Activated CD8-positive, alpha-beta T cell treated with anti-CD3 and anti-CD28 coated beads for 36 hours (primary cell): ENCODE measurements at regions not wholly inside any gene's neighbourhood (a gene's known extent, or its start where the extent isn't known, plus 50 kb on each side); places are given as distances from the start of the nearest gene placed in this dataset.

Experiments used
- ATAC-seq: fragments of 200-7000 bp; cut with Tn5 transposase; one replicate; pipeline ENCODE4 v1.10.0; 2021; ENCODE audit warnings: mild to moderate bottlenecking, moderate library complexity
- CTCF ChIA-PET: fragments of 350-600 bp; sonication (Branson Sonifier 250); formaldehyde crosslinking; loops from one replicate; lab custom pipeline; 2021; ENCODE audit warnings: antibody characterized with exemption; lab: Charles Lee
- POLR2A ChIA-PET: fragments of 350-600 bp; sonication (Branson Sonifier 250); formaldehyde crosslinking; loops from one replicate; lab custom pipeline; 2021; ENCODE audit warnings: antibody characterized with exemption; lab: Charles Lee
- DNase-seq: peaks from one replicate; pipeline ENCODE4 v3.0.0-alpha.2; 2020
- H3K27ac Mint-ChIP-seq: one replicate; pipeline ENCODE4 v1.8.0; 2021; ENCODE audit warnings: mild to moderate bottlenecking, mixed read lengths
- H3K27me3 Mint-ChIP-seq: one replicate; pipeline ENCODE4 v1.8.0; 2021; ENCODE audit warnings: mixed read lengths
- H3K36me3 Mint-ChIP-seq: one replicate; pipeline ENCODE4 v1.8.0; 2021; ENCODE audit warnings: low read depth, mixed read lengths
- H3K4me1 Mint-ChIP-seq: one replicate; pipeline ENCODE4 v1.8.0; 2021; ENCODE audit warnings: low read depth, mixed read lengths
- H3K4me3 Mint-ChIP-seq: one replicate; pipeline ENCODE4 v1.8.0; 2021; ENCODE audit warnings: mild to moderate bottlenecking, moderate library complexity, mixed read lengths
- H3K9me3 Mint-ChIP-seq: one replicate; pipeline ENCODE4 v1.8.0; 2021; ENCODE audit warnings: mixed read lengths
- intact Hi-C: fragments of 100-400 bp; cut with micrococcal nuclease; formaldehyde crosslinking; loops from one replicate; pipeline ENCODE4 v1.10.0; 2022
- TF ChIP-seq, protein P1 (sequence below): fragments of 200-600 bp; IDR thresholded peaks from one replicate; pipeline ENCODE4 v1.8.0; 2022; ENCODE audit warnings: antibody characterized with exemption, mild to moderate bottlenecking

DNA sequence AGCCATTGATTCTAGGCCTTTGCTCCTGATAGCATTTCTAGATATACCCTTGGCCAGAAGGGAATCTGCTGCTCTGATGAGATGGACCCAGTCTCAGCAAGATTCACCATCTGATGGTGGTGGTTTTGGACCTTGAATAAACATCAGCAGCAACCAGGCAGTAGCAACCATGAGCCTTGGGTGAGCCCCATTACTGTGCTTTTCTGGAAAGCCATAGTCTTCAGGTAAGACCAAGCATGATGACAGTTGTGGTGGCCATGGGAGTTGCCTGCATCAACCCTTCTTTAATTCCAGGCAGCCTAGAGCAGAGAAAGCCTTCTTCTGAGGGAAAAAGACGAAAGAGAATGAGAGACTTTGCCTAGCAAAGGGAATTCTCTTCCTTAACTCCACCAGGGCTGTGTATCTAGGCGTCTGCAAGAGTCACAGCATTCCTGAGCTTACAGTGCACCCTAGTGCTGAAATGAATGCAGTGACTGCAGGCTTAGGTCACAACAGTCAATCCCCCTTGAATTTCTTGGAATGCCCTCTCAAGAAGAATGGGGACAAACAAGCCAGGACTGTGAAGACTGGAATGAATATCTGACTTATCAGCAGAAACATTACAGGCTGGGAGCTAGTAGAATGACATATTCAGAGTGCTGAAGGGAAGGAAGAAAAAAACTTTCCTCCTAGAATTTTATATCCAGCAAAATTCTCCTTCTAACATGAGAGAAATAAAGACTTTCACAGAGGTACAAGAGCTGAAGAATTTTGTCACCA, 942.4 kb upstream of the PCDH20 start:
- Mint-ChIP-seq H3K27ac (no peak overlapping the region), H3K4me1 (no peaks in the 10 kb centered on the region), H3K36me3 (no peaks in the 10 kb centered on the region), H3K9me3 (peaks cover 2% of the 10 kb centered on the region), H3K4me3 (no peak overlapping the region), H3K27me3 (no peaks in the 10 kb centered on the region)
- ChIA-PET CTCF (no interaction called here), POLR2A (no interaction called here)
- TF ChIP-seq, protein P1, sequence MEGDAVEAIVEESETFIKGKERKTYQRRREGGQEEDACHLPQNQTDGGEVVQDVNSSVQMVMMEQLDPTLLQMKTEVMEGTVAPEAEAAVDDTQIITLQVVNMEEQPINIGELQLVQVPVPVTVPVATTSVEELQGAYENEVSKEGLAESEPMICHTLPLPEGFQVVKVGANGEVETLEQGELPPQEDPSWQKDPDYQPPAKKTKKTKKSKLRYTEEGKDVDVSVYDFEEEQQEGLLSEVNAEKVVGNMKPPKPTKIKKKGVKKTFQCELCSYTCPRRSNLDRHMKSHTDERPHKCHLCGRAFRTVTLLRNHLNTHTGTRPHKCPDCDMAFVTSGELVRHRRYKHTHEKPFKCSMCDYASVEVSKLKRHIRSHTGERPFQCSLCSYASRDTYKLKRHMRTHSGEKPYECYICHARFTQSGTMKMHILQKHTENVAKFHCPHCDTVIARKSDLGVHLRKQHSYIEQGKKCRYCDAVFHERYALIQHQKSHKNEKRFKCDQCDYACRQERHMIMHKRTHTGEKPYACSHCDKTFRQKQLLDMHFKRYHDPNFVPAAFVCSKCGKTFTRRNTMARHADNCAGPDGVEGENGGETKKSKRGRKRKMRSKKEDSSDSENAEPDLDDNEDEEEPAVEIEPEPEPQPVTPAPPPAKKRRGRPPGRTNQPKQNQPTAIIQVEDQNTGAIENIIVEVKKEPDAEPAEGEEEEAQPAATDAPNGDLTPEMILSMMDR, result no peak
- ATAC-seq, result no peak
- intact Hi-C loops, result no loop called here
- no peak for DNase-seq

- POLR2A ChIA-PET, result no interaction called here
- intact Hi-C loops, result no loop called here
These were observed 941.3 kb upstream of the PCDH20 start for GRCh38 chr13:62356977-62357376.

GRCh38 chr13:62337109-62337880, 921.6 kb upstream of the PCDH20 start:
- no peak for DNase-seq
- intact Hi-C loops, result no loop called here
- CTCF ChIA-PET, result no interaction called here

More at GRCh38 chr13:62356977-62357376, 941.3 kb upstream of the PCDH20 start:
- Mint-ChIP-seq H3K9me3 (peaks cover 2% of the 10 kb centered on the region), H3K27me3 (no peaks in the 10 kb centered on the region), H3K4me3 (no peak overlapping the region), H3K36me3 (no peaks in the 10 kb centered on the region), H3K27ac (no peak overlapping the region), H3K4me1 (no peaks in the 10 kb centered on the region)
- CTCF ChIA-PET, result no interaction called here
- ATAC-seq (no peak), DNase-seq (no peak)
- TF ChIP-seq, protein P1, result no peak

GRCh38 chr13:62336507-62336906, 920.9 kb upstream of the PCDH20 start:
- Mint-ChIP-seq H3K9me3 (peaks cover 1% of the 10 kb centered on the region), H3K4me1 (no peaks in the 10 kb centered on the region), H3K4me3 (no peak overlapping the region), H3K27me3 (no peaks in the 10 kb centered on the region), H3K36me3 (no peaks in the 10 kb centered on the region), H3K27ac (no peak overlapping the region)
- DNase-seq (no peak), ATAC-seq (no peak)
- ChIA-PET POLR2A (no interaction called here), CTCF (no interaction called here)
- TF ChIP-seq, protein P1, result no peak
- intact Hi-C loops, result no loop called here

More at GRCh38 chr13:62337109-62337880, 921.6 kb upstream of the PCDH20 start:
- no peaks in the 10 kb centered on the region for H3K36me3 Mint-ChIP-seq
- no peaks in the 10 kb centered on the region for H3K4me1 Mint-ChIP-seq
- no peak for ATAC-seq
- no peak overlapping the region for H3K4me3 Mint-ChIP-seq
- no peaks in the 10 kb centered on the region for H3K27me3 Mint-ChIP-seq
- H3K9me3 Mint-ChIP-seq, result peaks cover 1% of the 10 kb centered on the region
- no peak overlapping the region for H3K27ac Mint-ChIP-seq
- POLR2A ChIA-PET, result no interaction called here
- TF ChIP-seq, protein P1, result no peak

DNA sequence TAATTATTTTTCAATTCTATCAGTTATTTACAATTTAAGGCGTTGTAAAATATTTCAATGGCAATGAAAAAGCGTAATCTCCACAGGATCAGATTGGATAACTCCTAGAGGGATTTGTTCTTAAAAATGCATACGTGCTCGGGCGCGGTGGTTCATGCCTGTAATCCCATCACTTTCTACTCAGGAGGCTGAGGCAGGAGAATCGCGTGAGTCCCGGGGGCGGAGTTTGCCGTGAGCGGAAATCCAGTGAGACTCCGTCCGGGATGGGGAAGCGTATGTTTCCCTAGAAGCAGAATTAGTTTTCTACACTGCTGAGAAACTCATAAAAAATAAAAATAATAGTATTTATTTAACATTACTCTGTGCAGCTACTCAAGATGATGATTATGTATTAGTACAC, 917.8 kb upstream of the PCDH20 start:
- H3K9me3 Mint-ChIP-seq, result peaks cover 3% of the 10 kb centered on the region
- CTCF ChIA-PET, result no interaction called here
- no peaks in the 10 kb centered on the region for H3K36me3 Mint-ChIP-seq
- POLR2A ChIA-PET, result no interaction called here
- DNase-seq (no peak), ATAC-seq (no peak)
- no peaks in the 10 kb centered on the region for H3K27me3 Mint-ChIP-seq
- TF ChIP-seq, protein P1, result no peak
- H3K27ac Mint-ChIP-seq, result no peak overlapping the region
- intact Hi-C loops, result no loop called here
- no peak overlapping the region for H3K4me3 Mint-ChIP-seq
- no peaks in the 10 kb centered on the region for H3K4me1 Mint-ChIP-seq
